ENCODE measurements at regions not wholly inside any gene's neighbourhood (a gene's known extent, or its start where the extent isn't known, plus 50 kb on each side); places are given as distances from the start of the nearest gene placed in this dataset.

GRCh38 chr7:153440715-153441114, 611.5 kb upstream of the DPP6 start:
- H3K4me1 ChIP-seq (ENCODE audit: insufficient read depth, low read length, poor library complexity, severe bottlenecking): no peaks in the 10 kb centered on the region
- H3K27ac ChIP-seq (ENCODE audit: low read depth, low read length, poor library complexity, severe bottlenecking): no peak overlapping the region
- BruUV-seq (replicated peaks): no TSS peak
- no peaks in the 10 kb centered on the region for H3K9me3 ChIP-seq (ENCODE audit: low read depth, low read length, poor library complexity, severe bottlenecking)
- no peak for DNase-seq (ENCODE audit: low spot score)
- H3K36me3 ChIP-seq (ENCODE audit: insufficient read depth, low read length, poor library complexity, severe bottlenecking): no peaks in the 10 kb centered on the region
- intact Hi-C loops (cut with micrococcal nuclease; ENCODE audit: unreplicated experiment): no loop called here
- ChIA-PET POLR2A (ENCODE audit: low non-redundant PET) (no interaction called here), CTCF (no interaction called here)
- H3K27me3 ChIP-seq (replicated peaks; ENCODE audit: insufficient read depth, low read depth, low read length, poor library complexity): no peaks in the 10 kb centered on the region
- no peak overlapping the region for H3K4me3 ChIP-seq (ENCODE audit: low read depth, low read length, poor library complexity, severe bottlenecking)
- TF ChIP-seq CTCF (conservative IDR thresholded peaks at IDR 0.05; ENCODE audit: low read depth, low read length): no peak
- no peak for TF ChIP-seq EZH2 (IDR thresholded peaks at IDR 0.05; ENCODE audit: borderline replicate concordance, low read depth, low read length, poor library complexity, severe bottlenecking)

- DNase-seq (ENCODE audit: low spot score): no peak
- H3K36me3 ChIP-seq (ENCODE audit: insufficient read depth, low read length, poor library complexity, severe bottlenecking): no peaks in the 10 kb centered on the region
- ChIA-PET CTCF (no interaction called here), POLR2A (ENCODE audit: low non-redundant PET) (no interaction called here)
- BruUV-seq (replicated peaks): no TSS peak
- H3K4me1 ChIP-seq (ENCODE audit: insufficient read depth, low read length, poor library complexity, severe bottlenecking): no peaks in the 10 kb centered on the region
- H3K27me3 ChIP-seq (replicated peaks; ENCODE audit: insufficient read depth, low read depth, low read length, poor library complexity): no peaks in the 10 kb centered on the region
- no peak for TF ChIP-seq EZH2 (IDR thresholded peaks at IDR 0.05; ENCODE audit: borderline replicate concordance, low read depth, low read length, poor library complexity, severe bottlenecking)
- no peak for TF ChIP-seq CTCF (conservative IDR thresholded peaks at IDR 0.05; ENCODE audit: low read depth, low read length)
- no peaks in the 10 kb centered on the region for H3K9me3 ChIP-seq (ENCODE audit: low read depth, low read length, poor library complexity, severe bottlenecking)
- H3K4me3 ChIP-seq (ENCODE audit: low read depth, low read length, poor library complexity, severe bottlenecking): no peak overlapping the region
- no peak overlapping the region for H3K27ac ChIP-seq (ENCODE audit: low read depth, low read length, poor library complexity, severe bottlenecking)
- intact Hi-C loops (cut with micrococcal nuclease; ENCODE audit: unreplicated experiment): no loop called here
Measured at GRCh38 chr7:153443032-153443701, 609.0 kb upstream of the DPP6 start.

- Histone ChIP-seq H3K36me3 (ENCODE audit: insufficient read depth, low read length, poor library complexity, severe bottlenecking) (no peaks in the 10 kb centered on the region), H3K27ac (ENCODE audit: low read depth, low read length, poor library complexity, severe bottlenecking) (no peak overlapping the region), H3K4me1 (ENCODE audit: insufficient read depth, low read length, poor library complexity, severe bottlenecking) (no peaks in the 10 kb centered on the region), H3K9me3 (ENCODE audit: low read depth, low read length, poor library complexity, severe bottlenecking) (peaks cover 9% of the 10 kb centered on the region), H3K4me3 (ENCODE audit: low read depth, low read length, poor library complexity, severe bottlenecking) (no peak overlapping the region), H3K27me3 (replicated peaks; ENCODE audit: insufficient read depth, low read depth, low read length, poor library complexity) (no peaks in the 10 kb centered on the region)
- ChIA-PET POLR2A (ENCODE audit: low non-redundant PET) (no interaction called here), CTCF (no interaction called here)
- no peak for DNase-seq (ENCODE audit: low spot score)
- no peak for TF ChIP-seq CTCF (conservative IDR thresholded peaks at IDR 0.05; ENCODE audit: low read depth, low read length)
- no TSS peak for BruUV-seq (replicated peaks)
- intact Hi-C loops (cut with micrococcal nuclease; ENCODE audit: unreplicated experiment): no loop called here
Measured at GRCh38 chr7:153444641-153445040, 607.6 kb upstream of the DPP6 start.

Data from A673 (cell line).